ENCODE measurements at regions not wholly inside any gene's neighbourhood (a gene's known extent, or its start where the extent isn't known, plus 50 kb on each side); places are given as distances from the start of the nearest gene placed in this dataset.

- Mint-ChIP-seq H3K9me3 (ENCODE audit: low read depth) (peaks cover 2% of the 10 kb centered on the region), H3K36me3 (ENCODE audit: insufficient read depth) (no peaks in the 10 kb centered on the region), H3K4me1 (ENCODE audit: low read depth) (no peaks in the 10 kb centered on the region), H3K27me3 (no peaks in the 10 kb centered on the region), H3K4me3 (ENCODE audit: low read depth) (no peak overlapping the region), H3K27ac (no peak overlapping the region)
- DNase-seq (ENCODE audit: low spot score, unreplicated experiment) = no peak
- TF ChIP-seq, protein P1, sequence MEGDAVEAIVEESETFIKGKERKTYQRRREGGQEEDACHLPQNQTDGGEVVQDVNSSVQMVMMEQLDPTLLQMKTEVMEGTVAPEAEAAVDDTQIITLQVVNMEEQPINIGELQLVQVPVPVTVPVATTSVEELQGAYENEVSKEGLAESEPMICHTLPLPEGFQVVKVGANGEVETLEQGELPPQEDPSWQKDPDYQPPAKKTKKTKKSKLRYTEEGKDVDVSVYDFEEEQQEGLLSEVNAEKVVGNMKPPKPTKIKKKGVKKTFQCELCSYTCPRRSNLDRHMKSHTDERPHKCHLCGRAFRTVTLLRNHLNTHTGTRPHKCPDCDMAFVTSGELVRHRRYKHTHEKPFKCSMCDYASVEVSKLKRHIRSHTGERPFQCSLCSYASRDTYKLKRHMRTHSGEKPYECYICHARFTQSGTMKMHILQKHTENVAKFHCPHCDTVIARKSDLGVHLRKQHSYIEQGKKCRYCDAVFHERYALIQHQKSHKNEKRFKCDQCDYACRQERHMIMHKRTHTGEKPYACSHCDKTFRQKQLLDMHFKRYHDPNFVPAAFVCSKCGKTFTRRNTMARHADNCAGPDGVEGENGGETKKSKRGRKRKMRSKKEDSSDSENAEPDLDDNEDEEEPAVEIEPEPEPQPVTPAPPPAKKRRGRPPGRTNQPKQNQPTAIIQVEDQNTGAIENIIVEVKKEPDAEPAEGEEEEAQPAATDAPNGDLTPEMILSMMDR (IDR thresholded peaks at IDR 0.05; ENCODE audit: unreplicated experiment) = no peak
These were observed 273.8 kb downstream of the BLID start for GRCh38 chr11:121842192-121842585.

DNA sequence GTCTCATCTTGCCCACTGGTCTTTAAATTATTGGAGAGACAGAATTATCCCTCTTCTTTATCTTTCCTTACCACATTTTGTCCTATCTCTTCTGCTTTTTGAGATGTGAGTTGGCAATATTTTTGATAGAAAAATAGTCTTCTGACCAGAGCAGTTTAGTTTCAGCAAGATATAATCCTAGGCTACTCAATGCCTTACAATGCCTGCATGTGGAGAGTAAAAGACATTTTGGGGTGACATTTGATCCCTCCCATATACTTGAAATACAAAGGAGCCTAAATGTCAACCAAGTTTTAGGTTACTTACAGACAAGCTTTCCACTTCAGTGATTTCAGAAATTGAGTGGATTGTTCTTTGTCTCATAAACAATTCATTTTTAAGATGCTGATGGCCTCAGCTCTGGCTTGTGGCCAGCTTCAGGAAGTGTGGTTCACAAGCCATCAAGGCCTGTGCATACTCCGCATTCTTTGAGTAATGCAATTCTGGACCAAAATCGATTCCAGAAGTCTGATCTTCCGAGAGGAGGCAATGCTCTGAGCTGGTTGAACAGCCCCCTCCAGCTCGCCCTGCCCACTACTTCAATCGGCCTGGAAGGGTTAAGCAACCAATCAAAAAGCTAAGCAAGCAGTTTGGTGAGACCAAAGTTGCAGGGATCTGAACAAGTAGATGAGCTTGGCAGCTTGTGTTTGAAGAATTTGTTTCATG, 274.4 kb downstream of the BLID start:
- no peak overlapping the region for H3K4me3 Mint-ChIP-seq (ENCODE audit: low read depth)
- no peak for DNase-seq (ENCODE audit: low spot score, unreplicated experiment)
- TF ChIP-seq, protein P1 (IDR thresholded peaks at IDR 0.05; ENCODE audit: unreplicated experiment) = no peak
- no peaks in the 10 kb centered on the region for H3K4me1 Mint-ChIP-seq (ENCODE audit: low read depth)
- H3K36me3 Mint-ChIP-seq (ENCODE audit: insufficient read depth) = no peaks in the 10 kb centered on the region
- no peak overlapping the region for H3K27ac Mint-ChIP-seq
- peaks cover 5% of the 10 kb centered on the region for H3K9me3 Mint-ChIP-seq (ENCODE audit: low read depth)
- no peaks in the 10 kb centered on the region for H3K27me3 Mint-ChIP-seq

DNA sequence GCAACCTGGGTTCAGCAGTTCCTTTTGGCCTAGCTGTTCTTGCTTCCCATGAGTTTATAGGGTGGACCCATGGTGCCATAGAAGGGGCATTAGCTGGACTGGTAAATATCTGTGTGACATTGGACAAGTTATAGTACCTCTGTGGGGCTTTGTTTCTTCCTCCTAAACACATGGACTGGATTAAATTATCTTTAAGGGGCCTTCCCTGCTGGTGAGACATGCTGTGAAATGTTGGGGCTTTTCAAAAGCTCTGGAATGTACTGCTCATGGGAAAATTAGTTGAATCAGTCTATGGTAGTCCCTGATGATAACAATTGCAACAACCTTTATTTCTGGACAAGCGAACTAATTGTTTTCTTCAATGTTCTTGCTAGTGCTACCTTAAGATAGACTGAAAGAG, 276.2 kb downstream of the BLID start:
- DNase-seq (ENCODE audit: low spot score, unreplicated experiment) = no peak
- peaks cover 13% of the 10 kb centered on the region for H3K9me3 Mint-ChIP-seq (ENCODE audit: low read depth)
- no peak overlapping the region for H3K4me3 Mint-ChIP-seq (ENCODE audit: low read depth)
- no peaks in the 10 kb centered on the region for H3K27me3 Mint-ChIP-seq
- no peaks in the 10 kb centered on the region for H3K36me3 Mint-ChIP-seq (ENCODE audit: insufficient read depth)
- no peak overlapping the region for H3K27ac Mint-ChIP-seq
- H3K4me1 Mint-ChIP-seq (ENCODE audit: low read depth) = no peaks in the 10 kb centered on the region
- TF ChIP-seq, protein P1 (IDR thresholded peaks at IDR 0.05; ENCODE audit: unreplicated experiment) = no peak

DNA sequence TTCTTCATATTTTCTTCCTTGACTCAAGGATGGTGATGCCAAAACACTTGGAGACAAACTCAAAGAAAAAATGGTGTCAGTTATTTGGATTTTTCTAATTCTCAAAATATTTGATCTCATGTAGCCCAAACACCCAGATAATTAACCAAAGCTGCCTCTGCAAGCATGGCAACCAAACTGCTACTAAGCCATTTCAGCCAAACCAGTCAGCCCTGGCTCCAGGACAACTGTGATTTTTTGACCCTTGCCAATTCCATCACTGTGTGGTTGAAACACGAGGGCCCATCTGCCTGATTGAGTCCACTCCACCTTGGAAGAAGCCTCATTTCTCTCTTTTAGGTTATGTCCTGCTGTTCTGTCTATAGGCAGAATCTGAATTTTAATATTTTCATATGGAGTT, 277.4 kb downstream of the BLID start:
- Mint-ChIP-seq H3K27me3 (no peaks in the 10 kb centered on the region), H3K9me3 (ENCODE audit: low read depth) (peaks cover 18% of the 10 kb centered on the region), H3K36me3 (ENCODE audit: insufficient read depth) (no peaks in the 10 kb centered on the region), H3K4me1 (ENCODE audit: low read depth) (no peaks in the 10 kb centered on the region), H3K27ac (no peak overlapping the region), H3K4me3 (ENCODE audit: low read depth) (no peak overlapping the region)
- DNase-seq (ENCODE audit: low spot score, unreplicated experiment) = no peak
- TF ChIP-seq, protein P1 (IDR thresholded peaks at IDR 0.05; ENCODE audit: unreplicated experiment) = no peak

GRCh38 chr11:121833970-121834369, 282.0 kb downstream of the BLID start:
- H3K9me3 Mint-ChIP-seq (ENCODE audit: low read depth) = peaks cover 25% of the 10 kb centered on the region
- H3K27ac Mint-ChIP-seq = no peak overlapping the region
- TF ChIP-seq, protein P1 (IDR thresholded peaks at IDR 0.05; ENCODE audit: unreplicated experiment) = no peak

More at GRCh38 chr11:121833970-121834369, 282.0 kb downstream of the BLID start:
- H3K4me3 Mint-ChIP-seq (ENCODE audit: low read depth) = no peak overlapping the region
- no peak for DNase-seq (ENCODE audit: low spot score, unreplicated experiment)
- H3K4me1 Mint-ChIP-seq (ENCODE audit: low read depth) = no peaks in the 10 kb centered on the region
- no peaks in the 10 kb centered on the region for H3K36me3 Mint-ChIP-seq (ENCODE audit: insufficient read depth)
- no peaks in the 10 kb centered on the region for H3K27me3 Mint-ChIP-seq

Measured in progenitor cell of endocrine pancreas (in vitro differentiated cells).